ENCODE measurements at regions not wholly inside any gene's neighbourhood (a gene's known extent, or its start where the extent isn't known, plus 50 kb on each side); places are given as distances from the start of the nearest gene placed in this dataset.

DNA sequence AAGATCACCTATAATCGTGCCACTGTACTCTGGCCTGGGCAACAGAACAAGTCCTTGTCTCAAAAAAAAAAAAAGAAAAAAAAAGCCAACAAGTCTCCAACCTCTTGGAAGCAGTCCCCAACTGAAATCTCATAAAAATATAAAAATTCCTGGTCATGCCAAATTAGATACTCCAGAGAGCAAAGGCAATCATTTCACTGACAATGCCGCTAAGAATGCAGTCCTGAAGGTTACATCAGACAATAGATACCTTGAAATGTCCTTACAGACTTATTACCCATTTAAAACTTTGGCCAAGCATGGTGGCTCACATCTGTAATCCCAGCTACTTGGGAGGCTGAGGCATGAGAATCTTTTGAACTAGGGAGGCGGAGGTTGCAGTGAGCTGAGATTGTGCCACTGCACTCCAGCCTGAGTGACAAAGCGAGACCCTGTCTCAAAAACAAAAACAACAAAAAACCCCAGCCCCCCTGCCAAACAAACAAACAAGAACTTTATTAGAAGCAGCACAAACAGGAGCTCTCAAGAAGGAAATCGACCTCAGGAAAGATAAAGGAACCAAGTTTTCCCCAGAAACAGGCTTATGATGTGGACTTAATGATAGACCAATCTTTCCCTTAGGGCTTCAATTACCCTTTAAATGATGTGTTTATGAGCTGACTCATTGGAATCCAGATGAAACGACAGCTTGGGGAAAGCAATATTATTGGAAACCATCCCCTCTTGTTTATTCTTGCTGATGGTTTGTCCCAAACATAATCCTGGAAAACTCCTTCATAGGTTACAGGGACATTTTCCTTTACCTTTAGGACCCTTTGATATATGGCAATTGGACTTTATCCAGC lies 53.1 kb upstream of the XCR1 start:
- Histone ChIP-seq H3K27me3 (ENCODE audit: control insufficient read depth, insufficient read depth, low read length) (no peaks in the 10 kb centered on the region), H3K36me3 (ENCODE audit: control insufficient read depth, insufficient read depth, low read length) (no peaks in the 10 kb centered on the region), H3K4me3 (ENCODE audit: low read depth, low read length) (no peak overlapping the region)
- DNase-seq (ENCODE audit: low read depth) (peak; percentile 61), FAIRE-seq (no peak)
- no peak for TF ChIP-seq CTCF (IDR thresholded peaks at IDR 0.05; ENCODE audit: insufficient read depth, low read length, severe bottlenecking)

GRCh38 chr3:46078712-46079400 lies 51.6 kb upstream of the XCR1 start:
- Histone ChIP-seq H3K27me3 (ENCODE audit: control insufficient read depth, insufficient read depth, low read length) (no peaks in the 10 kb centered on the region), H3K36me3 (ENCODE audit: control insufficient read depth, insufficient read depth, low read length) (no peaks in the 10 kb centered on the region), H3K4me3 (ENCODE audit: low read depth, low read length) (no peak overlapping the region)
- peak; percentile 90 for DNase-seq (ENCODE audit: low read depth)
- peak; percentile 92 for FAIRE-seq
- TF ChIP-seq CTCF (IDR thresholded peaks at IDR 0.05; ENCODE audit: insufficient read depth, low read length, severe bottlenecking), result peak; percentile 96
